Large intestine (tissue), 3 donors: ENCODE measurements at regions not wholly inside any gene's neighbourhood (a gene's known extent, or its start where the extent isn't known, plus 50 kb on each side); places are given as distances from the start of the nearest gene placed in this dataset.

ENCODE experiments used
- DNase-seq, 2 donors: peaks; one replicate each; pipeline versions ENCODE4 v3.0.0 to v3.0.0-alpha.2; 2013
- H3K27ac ChIP-seq: one replicate; pipeline ENCODE4 v1.5.1; 2013; ENCODE audit warnings: low read length
- H3K27me3 ChIP-seq: 2 replicates; pipeline ENCODE4 v1.6.1; 2013; ENCODE audit warnings: low read length; ENCODE audit not compliant: control insufficient read depth, insufficient read depth
- H3K36me3 ChIP-seq: 2 replicates; pipeline ENCODE4 v1.6.1; 2013; ENCODE audit warnings: low read length; ENCODE audit not compliant: control insufficient read depth, insufficient read depth
- H3K4me1 ChIP-seq: one replicate; pipeline ENCODE4 v1.6.1; 2013; ENCODE audit warnings: low read length; ENCODE audit not compliant: control insufficient read depth, insufficient read depth
- H3K4me3 ChIP-seq: one replicate; pipeline ENCODE4 v1.5.1; 2013; ENCODE audit warnings: low read length
- H3K9me3 ChIP-seq: one replicate; pipeline ENCODE4 v1.6.1; 2013; ENCODE audit warnings: mild to moderate bottlenecking, low read depth, low read length, moderate library complexity; ENCODE audit not compliant: control insufficient read depth
- WGBS: methylation state at CpG from one replicate; pipeline ENCODE4 v1.1.5; 2013; ENCODE audit warnings: low lambda C conversion rate; ENCODE audit not compliant: insufficient coverage; 5-methylcytosine and 5-hydroxymethylcytosine counted together

GRCh38 chr2:163171786-163172530 lies 333.4 kb upstream of the KCNH7 start:
- Histone ChIP-seq H3K27me3 (no peaks in the 10 kb centered on the region), H3K36me3 (no peaks in the 10 kb centered on the region), H3K27ac (no peak overlapping the region), H3K9me3 (no peaks in the 10 kb centered on the region), H3K4me1 (no peaks in the 10 kb centered on the region), H3K4me3 (no peak overlapping the region)
- no CpG with 5 or more reads among the region's 2 CpGs for WGBS
- DNase-seq: no peak

GRCh38 chr2:163157891-163158496 lies 319.4 kb upstream of the KCNH7 start:
- 43% methylated on average over 1 of the region's 1 CpG for WGBS
- no peak overlapping the region for H3K4me3 ChIP-seq
- DNase-seq: no peak

GRCh38 chr2:163157411-163157810 lies 318.8 kb upstream of the KCNH7 start:
- no peak for DNase-seq
- H3K4me3 ChIP-seq: no peak overlapping the region
- H3K27me3 ChIP-seq: no peaks in the 10 kb centered on the region
- H3K9me3 ChIP-seq: no peaks in the 10 kb centered on the region
- no peak overlapping the region for H3K27ac ChIP-seq
- 85% methylated on average over 1 of the region's 2 CpGs for WGBS
- no peaks in the 10 kb centered on the region for H3K4me1 ChIP-seq
- H3K36me3 ChIP-seq: no peaks in the 10 kb centered on the region

More at GRCh38 chr2:163157891-163158496, 319.4 kb upstream of the KCNH7 start:
- no peaks in the 10 kb centered on the region for H3K36me3 ChIP-seq
- H3K4me1 ChIP-seq: no peaks in the 10 kb centered on the region
- no peak overlapping the region for H3K27ac ChIP-seq
- no peaks in the 10 kb centered on the region for H3K27me3 ChIP-seq
- no peaks in the 10 kb centered on the region for H3K9me3 ChIP-seq

GRCh38 chr2:163155925-163156324 lies 317.4 kb upstream of the KCNH7 start:
- WGBS: no CpG with 5 or more reads among the region's 2 CpGs
- H3K4me1 ChIP-seq: no peaks in the 10 kb centered on the region
- no peaks in the 10 kb centered on the region for H3K36me3 ChIP-seq
- no peak overlapping the region for H3K4me3 ChIP-seq
- no peaks in the 10 kb centered on the region for H3K9me3 ChIP-seq
- no peak overlapping the region for H3K27ac ChIP-seq
- DNase-seq: no peak
- H3K27me3 ChIP-seq: no peaks in the 10 kb centered on the region

- Histone ChIP-seq H3K4me1 (no peaks in the 10 kb centered on the region), H3K36me3 (no peaks in the 10 kb centered on the region), H3K4me3 (no peak overlapping the region), H3K27ac (no peak overlapping the region), H3K9me3 (no peaks in the 10 kb centered on the region), H3K27me3 (no peaks in the 10 kb centered on the region)
- WGBS: 40% methylated on average over 2 of the region's 3 CpGs
- peak; percentile 6 to 9 for DNase-seq
Observed at GRCh38 chr2:163155279-163155883, 316.8 kb upstream of the KCNH7 start.

GRCh38 chr2:163142618-163143017 lies 304.1 kb upstream of the KCNH7 start:
- Histone ChIP-seq H3K27ac (no peak overlapping the region), H3K9me3 (no peaks in the 10 kb centered on the region), H3K4me3 (no peak overlapping the region), H3K36me3 (no peaks in the 10 kb centered on the region), H3K4me1 (no peaks in the 10 kb centered on the region), H3K27me3 (no peaks in the 10 kb centered on the region)
- DNase-seq: no peak
- WGBS: 100% methylated on average over 2 of the region's 2 CpGs

DNA sequence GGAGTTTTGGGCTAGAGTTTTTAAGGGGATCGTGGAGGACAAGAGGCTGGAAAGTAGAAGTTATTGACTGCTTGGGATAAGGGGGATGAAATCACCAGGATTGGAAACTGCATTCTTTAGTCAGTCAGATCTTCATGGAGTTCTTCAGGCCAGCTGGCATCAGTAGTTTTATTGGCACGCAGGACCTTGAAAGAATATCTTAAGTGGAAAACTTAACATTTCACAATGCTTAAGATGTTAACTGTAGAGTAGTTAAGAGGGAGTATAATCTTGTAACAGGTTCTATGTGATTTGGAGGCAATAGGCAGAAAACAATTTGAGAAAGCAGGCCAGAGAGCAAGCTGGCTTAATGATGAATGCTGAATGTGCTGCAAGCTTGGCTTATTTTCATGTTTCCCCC lies 300.4 kb upstream of the KCNH7 start:
- Histone ChIP-seq H3K27ac (no peak overlapping the region), H3K4me1 (peaks cover 4% of the 10 kb centered on the region), H3K36me3 (no peaks in the 10 kb centered on the region), H3K9me3 (no peaks in the 10 kb centered on the region), H3K27me3 (no peaks in the 10 kb centered on the region), H3K4me3 (no peak overlapping the region)
- WGBS: 88% methylated on average over 1 of the region's 2 CpGs
- DNase-seq: no peak

DNA sequence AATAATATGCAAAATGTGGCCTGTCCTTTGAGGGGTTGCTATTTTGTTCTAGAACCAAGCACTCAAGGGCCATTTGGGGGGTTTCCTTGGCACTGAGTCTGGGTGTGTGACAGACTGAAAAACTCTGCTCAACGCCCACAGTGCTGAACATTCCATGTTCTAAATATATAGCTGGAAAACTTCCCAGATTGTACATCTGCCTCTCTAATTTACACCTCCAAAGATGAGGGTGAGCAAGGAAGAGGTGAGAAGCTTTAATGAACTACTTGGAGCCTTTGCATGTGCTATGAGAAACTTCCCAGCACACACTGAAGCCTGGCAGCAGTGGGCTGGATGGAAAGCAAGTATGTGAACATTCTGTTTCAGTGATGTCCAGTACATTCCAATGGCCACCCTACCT lies 296.7 kb upstream of the KCNH7 start:
- DNase-seq: no peak
- WGBS: no CpG with 5 or more reads among the region's 1 CpG
- H3K4me3 ChIP-seq: no peak overlapping the region

DNA sequence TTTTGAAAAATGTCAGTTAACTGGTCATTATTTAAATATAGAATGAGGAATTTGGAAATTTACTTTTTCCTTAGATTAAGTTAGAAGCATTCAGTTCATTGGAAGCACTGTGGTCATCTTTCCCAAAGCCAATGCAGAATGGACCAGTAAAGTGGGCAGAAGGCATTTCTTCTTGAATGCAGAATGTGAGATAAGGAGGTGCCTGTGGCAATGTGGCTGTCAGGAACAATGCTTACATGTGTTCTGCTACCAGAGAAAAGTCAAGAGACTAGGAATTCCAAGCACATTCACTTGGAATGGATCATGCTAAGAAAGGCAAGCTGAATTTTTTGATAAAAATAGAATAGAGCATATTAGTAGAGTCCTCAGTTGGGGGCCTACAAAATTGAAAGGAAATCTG lies 295.0 kb upstream of the KCNH7 start:
- DNase-seq: no peak
- Histone ChIP-seq H3K4me3 (no peak overlapping the region), H3K27me3 (no peaks in the 10 kb centered on the region), H3K4me1 (peaks cover 4% of the 10 kb centered on the region), H3K36me3 (no peaks in the 10 kb centered on the region), H3K9me3 (no peaks in the 10 kb centered on the region), H3K27ac (no peak overlapping the region)

More for the DNA sequence above, 296.7 kb upstream of the KCNH7 start:
- peaks cover 4% of the 10 kb centered on the region for H3K4me1 ChIP-seq
- H3K36me3 ChIP-seq: no peaks in the 10 kb centered on the region
- H3K27ac ChIP-seq: no peak overlapping the region
- no peaks in the 10 kb centered on the region for H3K9me3 ChIP-seq
- H3K27me3 ChIP-seq: no peaks in the 10 kb centered on the region

DNA sequence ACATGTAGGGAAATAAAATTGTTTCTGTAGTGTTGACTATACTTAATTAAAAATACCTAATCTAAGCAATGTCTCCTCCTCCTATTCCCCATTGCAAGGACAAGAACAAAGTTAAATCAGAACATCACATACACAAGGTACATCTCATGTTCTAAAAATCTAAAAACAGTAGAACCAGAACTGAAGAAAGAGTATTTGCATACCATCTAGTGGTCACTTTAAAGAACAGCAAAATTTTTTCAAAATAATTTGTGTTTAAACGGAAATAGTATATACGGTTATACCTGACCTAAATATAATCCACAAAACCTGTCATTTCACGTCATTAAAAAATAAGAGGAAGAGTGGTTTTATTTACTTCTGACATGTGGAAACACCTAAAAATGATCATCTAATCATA lies 294.3 kb upstream of the KCNH7 start:
- WGBS: 6% methylated on average over 3 of the region's 3 CpGs

More for the DNA sequence above, 294.3 kb upstream of the KCNH7 start:
- no peak overlapping the region for H3K4me3 ChIP-seq
- H3K36me3 ChIP-seq: no peaks in the 10 kb centered on the region
- no peaks in the 10 kb centered on the region for H3K27me3 ChIP-seq
- no peak overlapping the region for H3K27ac ChIP-seq
- peaks cover 4% of the 10 kb centered on the region for H3K4me1 ChIP-seq
- no peak for DNase-seq
- H3K9me3 ChIP-seq: no peaks in the 10 kb centered on the region
